HG03108 (cell line): ENCODE measurements at regions not wholly inside any gene's neighbourhood (a gene's known extent, or its start where the extent isn't known, plus 50 kb on each side); places are given as distances from the start of the nearest gene placed in this dataset.
"Not testable (repeated sequence)": the region's sequence is repeated elsewhere in the genome, so short reads cannot be mapped to it uniquely, and the experiment has no call there.

Source experiments
- ATAC-seq: cut with Tn5 transposase; IDR thresholded peaks from one replicate; pipeline ENCODE4 v1.9.1; 2021; ENCODE audit warnings: moderate library complexity; ENCODE audit not compliant: unreplicated experiment

- no peak for ATAC-seq
Measured at GRCh38 chr12:25859976-25860375, 98.5 kb upstream of the RASSF8 start.

GRCh38 chr12:25861226-25861625 lies 97.3 kb upstream of the RASSF8 start:
- no peak for ATAC-seq

- no peak for ATAC-seq
Measured at GRCh38 chr12:25864306-25865276, 93.9 kb upstream of the RASSF8 start.

- ATAC-seq = no peak
Measured at GRCh38 chr12:25866586-25867378, 91.7 kb upstream of the RASSF8 start.

GRCh38 chr12:25868193-25868592 lies 90.3 kb upstream of the RASSF8 start:
- ATAC-seq = no peak

- no peak for ATAC-seq
Measured at GRCh38 chr12:25872137-25872536, 86.3 kb upstream of the RASSF8 start.

- no peak for ATAC-seq
Measured at GRCh38 chr12:25875661-25876060, 82.8 kb upstream of the RASSF8 start.

- no peak for ATAC-seq
Measured at GRCh38 chr12:25876383-25877045, 82.0 kb upstream of the RASSF8 start.

- ATAC-seq = no peak
Measured at GRCh38 chr12:25877446-25877845, 81.0 kb upstream of the RASSF8 start.

- ATAC-seq = no peak
Measured at GRCh38 chr12:25882266-25882665, 76.2 kb upstream of the RASSF8 start.

- no peak for ATAC-seq
Measured at GRCh38 chr12:25883026-25883916, 75.2 kb upstream of the RASSF8 start.

- no peak for ATAC-seq
Measured at GRCh38 chr12:25884024-25884919, 74.2 kb upstream of the RASSF8 start.

- ATAC-seq = no peak
Measured at GRCh38 chr12:25884920-25885234, 73.6 kb upstream of the RASSF8 start.

GRCh38 chr12:25886396-25886795 lies 72.1 kb upstream of the RASSF8 start:
- no peak for ATAC-seq

GRCh38 chr12:25887367-25887766 lies 71.1 kb upstream of the RASSF8 start:
- ATAC-seq = no peak

- no peak for ATAC-seq
Measured at GRCh38 chr12:25889185-25889584, 69.3 kb upstream of the RASSF8 start.

GRCh38 chr12:25891095-25891494 lies 67.4 kb upstream of the RASSF8 start:
- not testable (repeated sequence) for ATAC-seq

GRCh38 chr12:25894759-25895158 lies 63.7 kb upstream of the RASSF8 start:
- no peak for ATAC-seq

GRCh38 chr12:25896981-25897380 lies 61.5 kb upstream of the RASSF8 start:
- no peak for ATAC-seq
